ENCODE measurements at regions not wholly inside any gene's neighbourhood (a gene's known extent, or its start where the extent isn't known, plus 50 kb on each side); places are given as distances from the start of the nearest gene placed in this dataset.
A peak's percentile ranks its signal among the peaks of the same experiment; 100 is the strongest.

GRCh38 chr13:40167327-40167726 is 499.1 kb downstream of the FOXO1 start:
- DNase-seq (ENCODE audit: low read depth) = no peak

- no peak for DNase-seq (ENCODE audit: low read depth)
Measured at GRCh38 chr13:40168425-40169166, 497.8 kb downstream of the FOXO1 start.

- no peak for DNase-seq (ENCODE audit: low read depth)
Measured at GRCh38 chr13:40169476-40169875, 497.0 kb downstream of the FOXO1 start.

- peak; percentile 31 for DNase-seq (ENCODE audit: low read depth)
Measured at GRCh38 chr13:40170091-40170490, 496.4 kb downstream of the FOXO1 start.

GRCh38 chr13:40170982-40171381 is 495.5 kb downstream of the FOXO1 start:
- peak; percentile 51 for DNase-seq (ENCODE audit: low read depth)

- no peak for DNase-seq (ENCODE audit: low read depth)
Measured at GRCh38 chr13:40171566-40171965, 494.9 kb downstream of the FOXO1 start.

GRCh38 chr13:40172149-40172591 is 494.3 kb downstream of the FOXO1 start:
- DNase-seq (ENCODE audit: low read depth) = no peak

GRCh38 chr13:40172878-40173277 is 493.6 kb downstream of the FOXO1 start:
- no peak for DNase-seq (ENCODE audit: low read depth)

GRCh38 chr13:40175639-40176038 is 490.8 kb downstream of the FOXO1 start:
- DNase-seq (ENCODE audit: low read depth) = no peak

- no peak for DNase-seq (ENCODE audit: low read depth)
Measured at GRCh38 chr13:40176242-40176641, 490.2 kb downstream of the FOXO1 start.

- DNase-seq (ENCODE audit: low read depth) = no peak
Measured at GRCh38 chr13:40178130-40178529, 488.3 kb downstream of the FOXO1 start.

- no peak for DNase-seq (ENCODE audit: low read depth)
Measured at GRCh38 chr13:40179445-40180281, 486.8 kb downstream of the FOXO1 start.

GRCh38 chr13:40180776-40181175 is 485.7 kb downstream of the FOXO1 start:
- no peak for DNase-seq (ENCODE audit: low read depth)

- DNase-seq (ENCODE audit: low read depth) = peak; percentile 32
Measured at GRCh38 chr13:40181203-40181845, 485.1 kb downstream of the FOXO1 start.

GRCh38 chr13:40182591-40182990 is 483.9 kb downstream of the FOXO1 start:
- no peak for DNase-seq (ENCODE audit: low read depth)

GRCh38 chr13:40185414-40185813 is 481.0 kb downstream of the FOXO1 start:
- no peak for DNase-seq (ENCODE audit: low read depth)

- no peak for DNase-seq (ENCODE audit: low read depth)
Measured at GRCh38 chr13:40186041-40186440, 480.4 kb downstream of the FOXO1 start.

GRCh38 chr13:40186626-40187323 is 479.7 kb downstream of the FOXO1 start:
- no peak for DNase-seq (ENCODE audit: low read depth)

GRCh38 chr13:40187324-40187795 is 479.1 kb downstream of the FOXO1 start:
- no peak for DNase-seq (ENCODE audit: low read depth)

- no peak for DNase-seq (ENCODE audit: low read depth)
Measured at GRCh38 chr13:40187841-40188591, 478.4 kb downstream of the FOXO1 start.

GRCh38 chr13:40189426-40189825 is 477.0 kb downstream of the FOXO1 start:
- DNase-seq (ENCODE audit: low read depth) = no peak
